ENCODE measurements at regions not wholly inside any gene's neighbourhood (a gene's known extent, or its start where the extent isn't known, plus 50 kb on each side); places are given as distances from the start of the nearest gene placed in this dataset.

GRCh38 chr15:96564546-96564945 lies 234.0 kb downstream of the NR2F2 start:
- TF ChIP-seq CTCF (IDR thresholded peaks at IDR 0.05) = no peak
- TF ChIP-seq POLR2A (IDR thresholded peaks at IDR 0.05) = no peak
